IPS-18a (cell line): ENCODE measurements at regions not wholly inside any gene's neighbourhood (a gene's known extent, or its start where the extent isn't known, plus 50 kb on each side); places are given as distances from the start of the nearest gene placed in this dataset.

ENCODE experiments used
- H3K27ac ChIP-seq: one replicate; pipeline ENCODE4 v1.5.1; 2013; ENCODE audit warnings: low read length
- H3K27me3 ChIP-seq: one replicate; pipeline ENCODE4 v1.6.1; 2013; ENCODE audit warnings: mild to moderate bottlenecking, low read length; ENCODE audit not compliant: control insufficient read depth, insufficient read depth
- H3K36me3 ChIP-seq: one replicate; pipeline ENCODE4 v1.6.1; 2013; ENCODE audit warnings: low read depth, low read length; ENCODE audit not compliant: control insufficient read depth
- H3K4me1 ChIP-seq: one replicate; pipeline ENCODE4 v1.6.1; 2013; ENCODE audit warnings: low read depth, low read length; ENCODE audit not compliant: control insufficient read depth
- H3K4me3 ChIP-seq: one replicate; pipeline ENCODE4 v1.5.1; 2013; ENCODE audit warnings: low read length
- H3K9ac ChIP-seq: one replicate; pipeline ENCODE4 v1.6.1; 2013; ENCODE audit warnings: mild to moderate bottlenecking, low read length, moderate library complexity
- H3K9me3 ChIP-seq: one replicate; pipeline ENCODE4 v1.6.1; 2013; ENCODE audit warnings: low read depth, low read length; ENCODE audit not compliant: control insufficient read depth

- Histone ChIP-seq H3K27ac (no peak overlapping the region), H3K4me3 (no peak overlapping the region), H3K36me3 (no peaks in the 10 kb centered on the region), H3K9me3 (no peaks in the 10 kb centered on the region), H3K9ac (no peak overlapping the region), H3K4me1 (no peaks in the 10 kb centered on the region), H3K27me3 (no peaks in the 10 kb centered on the region)
Observed at GRCh38 chr16:50479771-50480170, 68.4 kb upstream of the NKD1 start.

- Histone ChIP-seq H3K27ac (no peak overlapping the region), H3K27me3 (no peaks in the 10 kb centered on the region), H3K4me1 (no peaks in the 10 kb centered on the region), H3K9ac (no peak overlapping the region), H3K9me3 (no peaks in the 10 kb centered on the region), H3K36me3 (no peaks in the 10 kb centered on the region), H3K4me3 (no peak overlapping the region)
Observed at GRCh38 chr16:50478773-50479149, 69.4 kb upstream of the NKD1 start.

- Histone ChIP-seq H3K27me3 (no peaks in the 10 kb centered on the region), H3K4me1 (no peaks in the 10 kb centered on the region), H3K9me3 (no peaks in the 10 kb centered on the region), H3K9ac (no peak overlapping the region), H3K4me3 (no peak overlapping the region), H3K27ac (no peak overlapping the region), H3K36me3 (no peaks in the 10 kb centered on the region)
Observed at GRCh38 chr16:50478075-50478772, 70.0 kb upstream of the NKD1 start.

GRCh38 chr16:50476486-50477255, 71.5 kb upstream of the NKD1 start:
- Histone ChIP-seq H3K4me1 (no peaks in the 10 kb centered on the region), H3K9me3 (no peaks in the 10 kb centered on the region), H3K4me3 (no peak overlapping the region), H3K36me3 (no peaks in the 10 kb centered on the region), H3K27ac (no peak overlapping the region), H3K9ac (no peak overlapping the region), H3K27me3 (no peaks in the 10 kb centered on the region)

- no peak overlapping the region for H3K4me3 ChIP-seq
- H3K4me1 ChIP-seq, result peaks cover 3% of the 10 kb centered on the region
- H3K9ac ChIP-seq, result no peak overlapping the region
- no peaks in the 10 kb centered on the region for H3K36me3 ChIP-seq
- H3K27ac ChIP-seq, result no peak overlapping the region
- no peaks in the 10 kb centered on the region for H3K9me3 ChIP-seq
- H3K27me3 ChIP-seq, result no peaks in the 10 kb centered on the region
Observed at GRCh38 chr16:50475170-50475569, 73.0 kb upstream of the NKD1 start.

GRCh38 chr16:50474138-50474537, 74.1 kb upstream of the NKD1 start:
- Histone ChIP-seq H3K9ac (no peak overlapping the region), H3K4me3 (no peak overlapping the region)

GRCh38 chr16:50473356-50473945, 74.7 kb upstream of the NKD1 start:
- peaks cover 18% of the 10 kb centered on the region for H3K4me1 ChIP-seq
- H3K27me3 ChIP-seq, result peaks cover 13% of the 10 kb centered on the region
- H3K36me3 ChIP-seq, result no peaks in the 10 kb centered on the region
- no peaks in the 10 kb centered on the region for H3K9me3 ChIP-seq
- no peak overlapping the region for H3K4me3 ChIP-seq
- H3K27ac ChIP-seq, result no peak overlapping the region
- H3K9ac ChIP-seq, result no peak overlapping the region

More at GRCh38 chr16:50474138-50474537, 74.1 kb upstream of the NKD1 start:
- Histone ChIP-seq H3K27ac (no peak overlapping the region), H3K27me3 (peaks cover 6% of the 10 kb centered on the region), H3K9me3 (no peaks in the 10 kb centered on the region), H3K36me3 (no peaks in the 10 kb centered on the region), H3K4me1 (peaks cover 11% of the 10 kb centered on the region)

GRCh38 chr16:50472472-50472871, 75.7 kb upstream of the NKD1 start:
- H3K4me3 ChIP-seq, result no peak overlapping the region
- no peaks in the 10 kb centered on the region for H3K36me3 ChIP-seq
- H3K27me3 ChIP-seq, result peaks cover 18% of the 10 kb centered on the region
- H3K4me1 ChIP-seq, result peaks cover 22% of the 10 kb centered on the region
- no peaks in the 10 kb centered on the region for H3K9me3 ChIP-seq
- no peak overlapping the region for H3K27ac ChIP-seq
- no peak overlapping the region for H3K9ac ChIP-seq

GRCh38 chr16:50470687-50471086, 77.5 kb upstream of the NKD1 start:
- H3K36me3 ChIP-seq, result no peaks in the 10 kb centered on the region
- peaks cover 24% of the 10 kb centered on the region for H3K4me1 ChIP-seq
- H3K27me3 ChIP-seq, result peaks cover 36% of the 10 kb centered on the region
- no peak overlapping the region for H3K4me3 ChIP-seq
- no peaks in the 10 kb centered on the region for H3K9me3 ChIP-seq
- H3K27ac ChIP-seq, result no peak overlapping the region
- H3K9ac ChIP-seq, result no peak overlapping the region

- H3K9ac ChIP-seq, result no peak overlapping the region
- H3K4me3 ChIP-seq, result no peak overlapping the region
- H3K9me3 ChIP-seq, result no peaks in the 10 kb centered on the region
- peaks cover 24% of the 10 kb centered on the region for H3K4me1 ChIP-seq
- H3K36me3 ChIP-seq, result no peaks in the 10 kb centered on the region
- peaks cover 43% of the 10 kb centered on the region for H3K27me3 ChIP-seq
- H3K27ac ChIP-seq, result no peak overlapping the region
Observed at GRCh38 chr16:50469744-50470321, 78.4 kb upstream of the NKD1 start.

GRCh38 chr16:50469121-50469743, 79.0 kb upstream of the NKD1 start:
- Histone ChIP-seq H3K9me3 (no peaks in the 10 kb centered on the region), H3K27ac (no peak overlapping the region), H3K4me1 (peaks cover 24% of the 10 kb centered on the region), H3K36me3 (no peaks in the 10 kb centered on the region), H3K4me3 (no peak overlapping the region), H3K9ac (no peak overlapping the region), H3K27me3 (peaks cover 46% of the 10 kb centered on the region)
